Heart right ventricle (tissue), 16 donors: ENCODE measurements at regions not wholly inside any gene's neighbourhood (a gene's known extent, or its start where the extent isn't known, plus 50 kb on each side); places are given as distances from the start of the nearest gene placed in this dataset.

Source experiments
- ATAC-seq, 8 donors: fragments of 200-7000 bp; cut with Tn5 transposase; one replicate each; pipeline ENCODE4 v1.9.1; 2020; ENCODE audit warnings: mild to moderate bottlenecking in 8 of 8, moderate library complexity in 8 of 8, moderate number of reproducible peaks in 1 of 8
- DNase-seq, 2 donors: peaks; one replicate each; pipeline ENCODE4 v3.0.0-alpha.2; 2020
- H3K27ac ChIP-seq, 10 donors: fragments of 200-600 bp; sonication (generic) in 2 of 10; one replicate each; pipeline versions ENCODE4 v1.5.0 to v1.8.0; 2020 to 2022; ENCODE audit warnings: mild to moderate bottlenecking in 3 of 10
- H3K27me3 ChIP-seq, 7 donors: fragments of 200-600 bp; one replicate each; pipeline ENCODE4 v1.8.0; 2021 to 2022; ENCODE audit warnings: mild to moderate bottlenecking in 2 of 7
- H3K36me3 ChIP-seq, 9 donors: fragments of 200-600 bp; sonication (generic) in 1 of 9; one replicate each; pipeline versions ENCODE4 v1.5.0 to v1.8.0; 2020 to 2022; ENCODE audit warnings: mild to moderate bottlenecking in 2 of 9
- H3K4me1 ChIP-seq, 9 donors: fragments of 200-600 bp; sonication (generic) in 1 of 9; one replicate each; pipeline versions ENCODE4 v1.5.0 to v1.8.0; 2020 to 2022; ENCODE audit warnings: mild to moderate bottlenecking in 4 of 9
- H3K4me3 ChIP-seq, 10 donors: fragments of 200-600 bp; sonication (generic) in 2 of 10; one replicate each; pipeline versions ENCODE4 v1.5.0 to v1.8.0; 2020 to 2022; ENCODE audit warnings: mild to moderate bottlenecking in 7 of 10, moderate library complexity in 2 of 10
- H3K9me3 ChIP-seq, 11 donors: fragments of 200-600 bp in 10 of 11; sonication (generic) in 2 of 11; one replicate each; pipeline versions ENCODE4 v1.5.0 to v1.8.0; 2013 to 2022; ENCODE audit warnings: mild to moderate bottlenecking in 2 of 11, control low read depth in 1 of 11, moderate library complexity in 1 of 11
- CTCF ChIP-seq, 9 donors: fragments of 200-600 bp; sonication (generic) in 2 of 9; IDR thresholded peaks; one replicate each; pipeline versions ENCODE4 v1.5.0 to v1.8.0; 2021 to 2022; ENCODE audit warnings: antibody characterized with exemption in 9 of 9, mild to moderate bottlenecking in 5 of 9, moderate library complexity in 1 of 9
- WGBS, 2 donors: extraction: QIAGEN DNeasy Blood & Tissue Kit; methylation state at CpG; one replicate each; pipeline ENCODE4 v1.1.7; 2013; ENCODE audit warnings: inconsistent platforms in 1 of 2; 5-methylcytosine and 5-hydroxymethylcytosine counted together
- intact Hi-C, 10 donors: fragments of 100-400 bp; cut with DNase I; formaldehyde crosslinking; loops; one replicate each; pipeline versions ENCODE4 v1.11.1 to v1.14.2; 2022
- donor health status: Arrhythmogenic right ventricular cardiomyopathy.
- donor health status: ischemic (EF 13 %, LVEDD 7.1; RV severe dilation, severe dysfunction).
- donor health status: healthy with polysubstance abuse.
- donor health status: DM: no; HTN: yes; CAD: no.
- donor health status: DM: no; HTN: no; CAD: no.
- donor health status: ischemic (EF 25% LVEDD 6.9; RV normal size, moderate dysfunction).
- donor health status: ischemic (EF 25% LVEDD 5.7; RV mildly dilated, moderate dysfunction).
- donor health status: healthy.
- donor health status: DM: yes; HTN: yes; CAD: no.
- donor health status: Ischemic cardiomyopathy.
- donor health status: ischemic (EF 35%, LVEDD 5.7; RV mildly dilated, moderate dysfunction).
- donor health status: nonischemic (EF 11% LVEDD 7.7; RV severe dilation, severe dysfunction).
- donor health status: DM: yes; HTN: yes; CAD: no.
- donor health status: PGD.
- donor health status: ischemic (EF 29% LVEDD 5.4; RV normal size, mild dysfunction).
- donor health status: nonischemic (EF 23%, LVEDD 6.1; RV moderate dilation, normal function).

GRCh38 chr21:29465546-29465945, 166.8 kb downstream of the BACH1 start:
- DNase-seq, result no peak
- Histone ChIP-seq H3K27me3 (no peaks in the 10 kb centered on the region), H3K27ac (no peak overlapping the region), H3K9me3 (peaks cover 0 to 5% (median 0%) of the 10 kb centered on the region in 11 donors), H3K36me3 (peaks cover 0 to 12% (median 0%) of the 10 kb centered on the region in 9 donors), H3K4me1 (no peaks in the 10 kb centered on the region), H3K4me3 (no peak overlapping the region)
- no peak for TF ChIP-seq CTCF (IDR thresholded peaks at IDR 0.05)
- no peak for ATAC-seq
- WGBS, 2 donors, result 88 to 94% methylated on average over 2 of the region's 2 CpGs
- intact Hi-C loops, result no loop called here

GRCh38 chr21:29466532-29466931, 167.8 kb downstream of the BACH1 start:
- H3K27me3 ChIP-seq, result no peaks in the 10 kb centered on the region
- ATAC-seq (no peak), DNase-seq (no peak)
- intact Hi-C loops, result no loop called here
- H3K4me3 ChIP-seq, result no peak overlapping the region
- H3K27ac ChIP-seq, result no peak overlapping the region
- H3K9me3 ChIP-seq, result peaks cover 0 to 2% (median 0%) of the 10 kb centered on the region in 11 donors
- no peaks in the 10 kb centered on the region for H3K4me1 ChIP-seq
- TF ChIP-seq CTCF (IDR thresholded peaks at IDR 0.05), result no peak
- H3K36me3 ChIP-seq, result peaks cover 0 to 8% (median 0%) of the 10 kb centered on the region in 9 donors
- WGBS, 2 donors, result 90 to 93% methylated on average over 2 of the region's 2 CpGs

GRCh38 chr21:29470397-29470796, 171.7 kb downstream of the BACH1 start:
- intact Hi-C loops, result loop anchor here in 2 of 10 donors (5.0 to 10.0 kb wide), 2 partner anchors 374 to 382 kb away; no protein-coding TSS in a partner anchor

GRCh38 chr21:29473808-29474207, 175.1 kb downstream of the BACH1 start:
- no peak overlapping the region for H3K4me3 ChIP-seq
- H3K4me1 ChIP-seq, result peaks cover 0 to 5% (median 0%) of the 10 kb centered on the region in 9 donors
- H3K36me3 ChIP-seq, result no peaks in the 10 kb centered on the region
- H3K27ac ChIP-seq, result no peak overlapping the region
- 93 to 95% methylated on average over 2 of the region's 2 CpGs for WGBS, 2 donors
- no peak for TF ChIP-seq CTCF (IDR thresholded peaks at IDR 0.05)
- DNase-seq (no peak), ATAC-seq (no peak)
- intact Hi-C loops, result loop anchor here in 2 of 10 donors (5.0 to 10.0 kb wide), 2 partner anchors 371 to 378 kb away; no protein-coding TSS in a partner anchor
- peaks cover 0 to 9% (median 0%) of the 10 kb centered on the region in 11 donors for H3K9me3 ChIP-seq
- no peaks in the 10 kb centered on the region for H3K27me3 ChIP-seq

More at GRCh38 chr21:29470397-29470796, 171.7 kb downstream of the BACH1 start:
- Histone ChIP-seq H3K27me3 (no peaks in the 10 kb centered on the region), H3K4me1 (no peaks in the 10 kb centered on the region), H3K27ac (no peak overlapping the region), H3K9me3 (peaks cover 0 to 6% (median 0%) of the 10 kb centered on the region in 11 donors), H3K36me3 (peaks cover 0 to 3% (median 0%) of the 10 kb centered on the region in 9 donors), H3K4me3 (no peak overlapping the region)
- ATAC-seq, result no peak
- TF ChIP-seq CTCF (IDR thresholded peaks at IDR 0.05), result no peak
- 86 to 88% methylated on average over 2 of the region's 2 CpGs for WGBS, 2 donors
- no peak for DNase-seq
